ENCODE measurements at regions not wholly inside any gene's neighbourhood (a gene's known extent, or its start where the extent isn't known, plus 50 kb on each side); places are given as distances from the start of the nearest gene placed in this dataset.

GRCh38 chr18:21996351-21996826 lies 173.0 kb upstream of the GATA6 start:
- DNase-seq (ENCODE audit: low read depth) = peak; percentile 44

GRCh38 chr18:21997207-21998143 lies 171.9 kb upstream of the GATA6 start:
- peak; percentile 66 for DNase-seq (ENCODE audit: low read depth)

- no peak for DNase-seq (ENCODE audit: low read depth)
Measured at GRCh38 chr18:21998486-21998885, 170.9 kb upstream of the GATA6 start.

- no peak for DNase-seq (ENCODE audit: low read depth)
Measured at GRCh38 chr18:22001912-22002487, 167.4 kb upstream of the GATA6 start.

GRCh38 chr18:22005191-22005841 lies 164.1 kb upstream of the GATA6 start:
- DNase-seq (ENCODE audit: low read depth) = no peak

- no peak for DNase-seq (ENCODE audit: low read depth)
Measured at GRCh38 chr18:22006458-22006857, 162.9 kb upstream of the GATA6 start.

- no peak for DNase-seq (ENCODE audit: low read depth)
Measured at GRCh38 chr18:22009242-22009641, 160.1 kb upstream of the GATA6 start.

GRCh38 chr18:22013993-22014392 lies 155.4 kb upstream of the GATA6 start:
- no peak for DNase-seq (ENCODE audit: low read depth)

GRCh38 chr18:22015156-22015555 lies 154.2 kb upstream of the GATA6 start:
- peak; percentile 19 for DNase-seq (ENCODE audit: low read depth)

GRCh38 chr18:22018366-22018765 lies 151.0 kb upstream of the GATA6 start:
- DNase-seq (ENCODE audit: low read depth) = no peak

GRCh38 chr18:22019193-22019592 lies 150.2 kb upstream of the GATA6 start:
- DNase-seq (ENCODE audit: low read depth) = no peak

GRCh38 chr18:22020127-22020866 lies 149.1 kb upstream of the GATA6 start:
- no peak for DNase-seq (ENCODE audit: low read depth)

GRCh38 chr18:22020867-22021370 lies 148.5 kb upstream of the GATA6 start:
- DNase-seq (ENCODE audit: low read depth) = no peak

- no peak for DNase-seq (ENCODE audit: low read depth)
Measured at GRCh38 chr18:22021701-22022100, 147.7 kb upstream of the GATA6 start.

- DNase-seq (ENCODE audit: low read depth) = no peak
Measured at GRCh38 chr18:22024924-22025323, 144.5 kb upstream of the GATA6 start.

GRCh38 chr18:22026362-22026761 lies 143.0 kb upstream of the GATA6 start:
- DNase-seq (ENCODE audit: low read depth) = no peak

GRCh38 chr18:22026889-22027288 lies 142.5 kb upstream of the GATA6 start:
- DNase-seq (ENCODE audit: low read depth) = no peak

- peak; percentile 51 for DNase-seq (ENCODE audit: low read depth)
Measured at GRCh38 chr18:22031611-22032010, 137.8 kb upstream of the GATA6 start.

- peak; percentile 99 for DNase-seq (ENCODE audit: low read depth)
Measured at GRCh38 chr18:22032392-22032961, 136.9 kb upstream of the GATA6 start.

- DNase-seq (ENCODE audit: low read depth) = no peak
Measured at GRCh38 chr18:22033085-22033484, 136.3 kb upstream of the GATA6 start.

GRCh38 chr18:22034276-22034675 lies 135.1 kb upstream of the GATA6 start:
- DNase-seq (ENCODE audit: low read depth) = no peak

- no peak for DNase-seq (ENCODE audit: low read depth)
Measured at GRCh38 chr18:22040533-22040932, 128.9 kb upstream of the GATA6 start.
